ENCODE measurements at regions not wholly inside any gene's neighbourhood (a gene's known extent, or its start where the extent isn't known, plus 50 kb on each side); places are given as distances from the start of the nearest gene placed in this dataset.
"Not testable (repeated sequence)": the region's sequence is repeated elsewhere in the genome, so short reads cannot be mapped to it uniquely, and the experiment has no call there.

DNA sequence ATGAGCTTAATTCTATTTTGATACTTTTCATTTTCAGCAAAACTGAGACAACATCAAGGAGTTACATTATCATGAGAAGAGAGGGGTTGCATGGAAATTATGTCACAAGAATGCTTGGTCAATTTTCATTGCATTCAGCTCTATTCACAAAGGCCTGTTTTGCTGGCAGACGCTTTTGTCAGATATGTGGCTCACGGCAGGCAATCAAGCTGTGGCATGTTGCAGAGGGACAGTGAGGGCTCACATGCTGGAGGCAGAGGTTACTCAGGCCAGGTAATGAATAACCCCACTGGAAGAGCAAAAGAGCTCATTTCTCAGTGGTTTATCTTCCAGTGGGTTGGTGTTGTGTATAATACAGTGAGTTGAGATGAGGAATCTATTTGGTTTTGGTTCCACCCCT is 98.7 kb upstream of the RBFOX1 start:
- H3K4me1 ChIP-seq, result no peaks in the 10 kb centered on the region
- TF ChIP-seq CTCF (IDR thresholded peaks at IDR 0.05) (no peak), POLR2A (IDR thresholded peaks at IDR 0.05) (no peak), POLR2AphosphoS5 (IDR thresholded peaks at IDR 0.05) (no peak), EP300 (IDR thresholded peaks at IDR 0.05) (no peak)
- H3K4me3 ChIP-seq, result no peak overlapping the region
- H3K27me3 ChIP-seq, result no peaks in the 10 kb centered on the region
- DNase-seq, result no peak
- H3K36me3 ChIP-seq, result no peaks in the 10 kb centered on the region
- WGBS, 2 donors, result 56 to 71% methylated on average over 2 of the region's 2 CpGs
- no peaks in the 10 kb centered on the region for H3K9me3 ChIP-seq
- H3K27ac ChIP-seq, result no peak overlapping the region
- no peak for ATAC-seq (ENCODE audit: low FRiP score in 2 of 2)

DNA sequence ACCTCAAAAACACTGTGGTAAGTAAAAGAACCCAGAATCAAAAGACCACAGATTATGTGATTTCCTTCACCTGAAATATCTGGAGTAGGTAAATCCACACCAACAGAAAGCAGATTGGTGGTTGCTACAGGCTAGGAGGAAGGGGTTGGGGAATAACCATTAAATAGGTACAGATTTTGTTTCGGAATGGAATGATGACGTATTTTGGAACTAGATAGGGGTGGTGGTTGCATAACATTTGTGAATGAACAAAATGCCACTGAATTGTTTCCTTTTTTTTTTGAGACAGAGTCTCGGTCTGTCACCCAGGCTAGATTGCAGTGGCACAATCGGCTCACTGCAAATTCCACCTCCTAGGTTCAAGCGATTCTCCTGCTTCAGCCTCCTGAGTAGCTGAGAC is 100.9 kb upstream of the RBFOX1 start:
- H3K4me1 ChIP-seq, result no peaks in the 10 kb centered on the region
- 90 to 91% methylated on average over 5 of the region's 5 CpGs for WGBS, 2 donors
- H3K4me3 ChIP-seq, result no peak overlapping the region
- no peak for ATAC-seq (ENCODE audit: low FRiP score in 2 of 2)
- TF ChIP-seq EP300 (IDR thresholded peaks at IDR 0.05) (no peak), POLR2A (IDR thresholded peaks at IDR 0.05) (no peak), CTCF (IDR thresholded peaks at IDR 0.05) (no peak)
- H3K27ac ChIP-seq, result no peak overlapping the region
- no peaks in the 10 kb centered on the region for H3K27me3 ChIP-seq
- no peaks in the 10 kb centered on the region for H3K9me3 ChIP-seq
- DNase-seq, result no peak
- H3K36me3 ChIP-seq, result no peaks in the 10 kb centered on the region

DNA sequence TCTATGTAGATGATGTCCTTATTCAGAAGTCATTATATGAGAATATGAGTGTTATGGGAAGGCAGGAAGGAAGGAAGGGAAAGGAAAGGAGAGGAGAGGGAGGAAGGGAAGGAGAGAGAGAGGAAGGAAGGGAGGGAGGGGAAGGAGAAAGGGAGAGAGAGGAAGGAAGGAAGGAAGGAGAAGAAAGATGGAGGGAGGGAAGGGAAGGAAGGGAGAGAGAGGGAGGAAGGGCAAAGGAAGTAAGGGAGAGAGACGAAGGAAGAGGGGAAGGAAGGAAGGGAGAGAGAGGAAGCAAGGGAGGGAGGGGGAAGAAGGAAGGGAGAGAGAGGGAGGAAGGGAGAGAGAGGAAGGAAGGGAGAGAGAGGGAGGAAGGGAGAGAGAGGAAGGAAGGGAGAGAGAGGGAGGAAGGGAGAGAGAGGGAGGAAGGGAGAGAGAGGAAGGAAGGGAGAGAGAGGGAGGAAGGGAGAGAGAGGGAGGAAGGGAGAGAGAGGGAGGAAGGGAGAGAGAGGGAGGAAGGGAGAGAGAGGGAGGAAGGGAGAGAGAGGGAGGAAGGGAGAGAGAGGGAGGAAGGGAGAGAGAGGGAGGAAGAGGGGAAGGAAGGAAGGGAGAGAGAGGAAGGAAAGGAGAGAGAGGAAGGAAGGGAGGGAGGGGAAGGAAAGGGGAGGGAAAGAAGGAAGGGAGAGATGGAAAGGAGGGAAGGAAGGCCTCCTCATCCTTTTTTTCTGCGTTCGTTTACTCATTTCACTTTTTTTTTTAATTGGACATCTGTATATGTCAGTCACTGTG is 103.0 kb upstream of the RBFOX1 start:
- 72 to 80% methylated on average over 3 of the region's 3 CpGs for WGBS, 2 donors
- not testable (repeated sequence) for H3K4me3 ChIP-seq; DNase-seq; H3K9me3 ChIP-seq; H3K4me1 ChIP-seq; H3K27me3 ChIP-seq; H3K27ac ChIP-seq; ATAC-seq (ENCODE audit: low FRiP score in 2 of 2); H3K36me3 ChIP-seq

DNA sequence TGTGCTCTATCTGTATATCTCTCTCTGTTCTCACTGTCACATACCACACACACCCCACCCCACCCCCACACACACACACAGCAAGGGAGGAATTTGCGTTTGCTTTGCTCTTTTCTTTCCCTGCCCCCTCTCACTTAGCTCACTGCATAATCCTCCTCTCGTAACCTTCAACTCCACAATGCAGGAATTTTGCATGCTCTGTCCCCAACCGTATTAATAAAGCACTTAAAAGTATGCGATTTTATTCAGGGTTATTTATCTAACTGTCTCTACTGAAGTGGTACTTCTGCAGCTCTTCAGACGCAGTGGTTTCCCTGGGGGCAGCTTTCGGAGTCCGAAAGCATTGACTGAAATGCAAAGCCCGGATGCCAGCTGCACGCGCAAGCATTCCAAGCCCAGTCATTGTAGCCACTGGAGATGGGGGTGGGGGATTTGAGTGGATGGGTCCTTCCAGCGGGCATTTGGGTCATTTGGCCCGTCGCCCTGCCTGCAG is 105.4 kb upstream of the RBFOX1 start:
- WGBS, 2 donors, result 5 to 14% methylated on average over 10 to 13 of the region's 13 CpGs
- Histone ChIP-seq H3K27me3 (no peaks in the 10 kb centered on the region), H3K36me3 (no peaks in the 10 kb centered on the region), H3K27ac (no peak overlapping the region), H3K4me1 (no peaks in the 10 kb centered on the region), H3K9me3 (no peaks in the 10 kb centered on the region), H3K4me3 (no peak overlapping the region)
- TF ChIP-seq EP300 (IDR thresholded peaks at IDR 0.05) (no peak), POLR2A (IDR thresholded peaks at IDR 0.05) (no peak), POLR2AphosphoS5 (IDR thresholded peaks at IDR 0.05) (no peak), CTCF (IDR thresholded peaks at IDR 0.05) (no peak)
- DNase-seq, result no peak
- ATAC-seq (ENCODE audit: low FRiP score in 2 of 2), result no peak

DNA sequence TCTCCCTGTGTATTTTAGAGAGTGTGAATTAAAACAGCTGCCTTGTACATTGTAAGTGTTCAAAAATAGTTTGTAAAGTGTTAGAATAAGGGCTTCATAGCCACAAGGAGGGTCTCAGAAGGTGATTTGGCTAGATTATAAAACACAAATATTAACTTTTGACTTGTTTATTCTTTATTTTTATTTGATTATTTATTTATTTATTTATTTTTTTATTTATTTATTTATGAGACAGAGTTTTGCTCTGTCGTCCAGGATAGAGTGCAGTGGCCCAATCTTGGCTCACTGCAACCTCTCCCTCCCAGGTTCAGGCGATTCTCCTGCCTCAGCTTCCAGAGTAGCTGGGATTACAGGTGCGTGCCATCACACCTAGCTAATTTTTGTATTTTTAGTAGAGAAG is 111.5 kb upstream of the RBFOX1 start:
- 74 to 90% methylated on average over 3 of the region's 3 CpGs for WGBS, 2 donors
- no peak overlapping the region for H3K4me3 ChIP-seq
- no peaks in the 10 kb centered on the region for H3K4me1 ChIP-seq
- no peaks in the 10 kb centered on the region for H3K9me3 ChIP-seq
- no peaks in the 10 kb centered on the region for H3K27me3 ChIP-seq
- H3K27ac ChIP-seq, result no peak overlapping the region
- DNase-seq (no peak), ATAC-seq (ENCODE audit: low FRiP score in 2 of 2) (no peak)
- H3K36me3 ChIP-seq, result no peaks in the 10 kb centered on the region
- no peak for TF ChIP-seq POLR2A (IDR thresholded peaks at IDR 0.05)
- no peak for TF ChIP-seq POLR2AphosphoS5 (IDR thresholded peaks at IDR 0.05)
- no peak for TF ChIP-seq EP300 (IDR thresholded peaks at IDR 0.05)
- no peak for TF ChIP-seq CTCF (IDR thresholded peaks at IDR 0.05)
